ENCODE measurements at regions not wholly inside any gene's neighbourhood (a gene's known extent, or its start where the extent isn't known, plus 50 kb on each side); places are given as distances from the start of the nearest gene placed in this dataset.
"Not testable (repeated sequence)": the region's sequence is repeated elsewhere in the genome, so short reads cannot be mapped to it uniquely, and the experiment has no call there.

DNA sequence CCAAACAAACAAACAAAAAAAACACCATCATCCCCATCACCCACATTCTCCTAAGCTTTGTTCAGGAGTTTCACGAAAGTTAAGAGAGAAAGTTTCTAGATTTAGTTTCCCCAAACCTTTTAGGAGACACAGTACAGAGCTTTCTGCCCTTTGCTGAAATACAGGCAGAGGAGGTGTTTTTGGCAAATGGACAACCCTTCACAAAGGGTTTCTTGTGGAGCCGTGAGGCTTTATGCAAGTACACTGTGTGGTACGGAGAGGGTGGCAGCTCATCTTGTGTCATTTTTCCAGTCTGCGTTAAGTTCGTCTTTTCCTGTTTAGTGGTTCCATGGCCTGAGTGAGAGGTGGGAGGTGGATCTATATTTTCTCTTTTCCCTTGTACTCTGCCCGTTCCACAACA lies 215.5 kb upstream of the PRKCQ start:
- no peak for DNase-seq

- not testable (repeated sequence) for DNase-seq
These were observed 214.8 kb upstream of the PRKCQ start for GRCh38 chr10:6794841-6795240.

- DNase-seq: no peak
These were observed 214.4 kb upstream of the PRKCQ start for GRCh38 chr10:6794441-6794840.

DNA sequence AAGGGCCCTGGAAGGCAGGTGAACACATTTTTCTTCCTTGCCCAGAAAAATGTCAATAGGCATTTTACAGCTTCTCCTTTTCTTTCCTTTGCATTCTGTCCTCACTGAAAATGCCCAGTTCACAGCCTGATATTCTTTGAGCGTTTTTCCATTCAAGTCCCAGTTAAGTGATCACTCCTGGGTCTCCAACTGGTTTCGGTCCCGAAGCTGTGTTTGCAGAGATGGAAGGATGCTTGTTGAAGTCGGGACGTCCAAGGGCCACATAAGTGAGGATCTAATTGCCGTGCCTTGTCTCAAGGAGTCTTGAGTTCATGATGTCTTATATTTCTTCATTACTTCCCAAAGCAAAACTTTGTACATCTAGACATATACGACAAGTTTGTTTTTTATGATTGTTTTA lies 208.7 kb upstream of the PRKCQ start:
- no peak for DNase-seq

- no peak for DNase-seq
These were observed 208.2 kb upstream of the PRKCQ start for GRCh38 chr10:6788231-6788630.

DNA sequence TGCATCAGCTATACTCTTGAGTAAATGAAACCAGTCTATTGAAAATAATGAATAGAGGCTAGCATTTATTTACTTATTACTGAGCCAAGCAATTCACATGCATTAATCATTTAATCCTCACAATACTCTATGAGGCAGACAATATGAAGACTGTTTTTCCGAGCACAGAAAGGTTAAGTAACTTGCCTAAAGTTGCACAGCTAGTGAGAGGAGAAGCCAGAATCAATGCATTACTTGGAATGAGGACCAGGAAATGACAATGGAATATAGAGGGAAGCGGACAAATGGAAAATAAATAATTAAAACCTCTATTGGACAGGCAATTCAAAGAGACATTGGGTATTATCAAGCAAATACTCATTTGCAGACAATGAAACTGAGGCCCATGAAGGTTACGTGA lies 207.6 kb upstream of the PRKCQ start:
- DNase-seq: no peak

GRCh38 chr10:6787091-6787490 lies 207.0 kb upstream of the PRKCQ start:
- DNase-seq: no peak

GRCh38 chr10:6786579-6787031 lies 206.5 kb upstream of the PRKCQ start:
- no peak for DNase-seq

- DNase-seq: not testable (repeated sequence)
These were observed 204.4 kb upstream of the PRKCQ start for GRCh38 chr10:6784429-6784828.

GRCh38 chr10:6783471-6783870 lies 203.4 kb upstream of the PRKCQ start:
- DNase-seq: no peak

- DNase-seq: no peak
These were observed 202.3 kb upstream of the PRKCQ start for GRCh38 chr10:6782378-6782777.

GRCh38 chr10:6781133-6781770 lies 201.2 kb upstream of the PRKCQ start:
- no peak for DNase-seq

- DNase-seq: no peak
These were observed 200.1 kb upstream of the PRKCQ start for GRCh38 chr10:6780008-6780677.

GRCh38 chr10:6778992-6779701 lies 199.1 kb upstream of the PRKCQ start:
- DNase-seq: peak; percentile 13

GRCh38 chr10:6776170-6776569 lies 196.1 kb upstream of the PRKCQ start:
- no peak for DNase-seq

DNA sequence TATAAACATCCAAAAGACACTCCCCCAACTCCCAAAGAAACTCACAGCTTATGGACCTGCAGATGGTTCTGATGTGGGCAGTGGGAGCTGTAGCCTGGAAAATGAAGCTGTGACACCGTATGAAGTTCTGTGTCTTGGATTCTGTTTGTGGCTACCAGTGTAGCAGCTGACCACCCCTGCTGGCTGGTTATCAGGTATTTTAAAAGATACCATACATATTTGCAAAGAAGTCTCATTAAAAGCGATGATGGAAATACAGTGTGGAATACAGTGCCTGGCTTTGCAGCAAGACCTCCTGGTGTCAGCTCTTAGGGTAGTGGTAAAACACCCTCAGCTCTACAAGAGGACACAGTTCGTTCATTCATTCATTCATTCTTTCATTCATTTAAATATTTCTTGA lies 194.3 kb upstream of the PRKCQ start:
- DNase-seq: no peak

DNA sequence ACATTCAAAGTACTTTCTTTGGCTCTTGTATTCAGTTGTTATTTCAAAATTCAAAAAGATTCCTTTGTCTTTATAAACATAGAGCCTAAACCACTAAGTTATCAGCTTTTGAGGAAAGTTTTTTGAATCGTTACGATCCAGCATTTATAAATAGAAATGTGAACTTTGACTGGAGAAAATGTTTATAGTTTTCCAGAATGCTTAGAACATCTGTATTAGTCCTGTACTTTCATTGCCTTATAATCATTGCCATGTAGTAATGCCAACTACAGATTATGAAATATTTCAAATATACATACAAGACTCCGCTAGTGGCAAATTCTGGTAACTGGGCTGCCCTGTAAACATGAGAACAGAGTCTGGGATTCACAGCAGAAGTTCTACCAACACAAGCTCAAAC lies 191.3 kb upstream of the PRKCQ start:
- DNase-seq: no peak

DNA sequence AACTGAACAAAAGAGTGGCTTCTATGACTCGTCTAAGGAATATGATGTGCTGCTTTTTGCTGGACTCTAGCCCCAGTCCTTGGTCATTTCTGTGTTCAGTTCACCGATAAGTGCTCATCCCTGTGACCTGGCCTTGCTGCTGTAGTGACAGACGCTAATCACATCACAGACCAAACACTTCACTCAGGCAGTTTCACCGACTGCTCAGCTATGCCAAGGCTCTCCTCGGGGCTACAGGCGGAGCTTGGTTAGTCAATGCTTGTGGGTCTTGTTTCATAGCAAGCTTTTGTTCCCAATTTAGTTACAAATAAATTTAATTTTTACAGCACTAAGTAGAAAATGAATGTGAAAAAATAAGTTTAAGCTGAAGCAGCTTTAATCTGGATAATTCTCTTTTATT lies 190.8 kb upstream of the PRKCQ start:
- no peak for DNase-seq

DNA sequence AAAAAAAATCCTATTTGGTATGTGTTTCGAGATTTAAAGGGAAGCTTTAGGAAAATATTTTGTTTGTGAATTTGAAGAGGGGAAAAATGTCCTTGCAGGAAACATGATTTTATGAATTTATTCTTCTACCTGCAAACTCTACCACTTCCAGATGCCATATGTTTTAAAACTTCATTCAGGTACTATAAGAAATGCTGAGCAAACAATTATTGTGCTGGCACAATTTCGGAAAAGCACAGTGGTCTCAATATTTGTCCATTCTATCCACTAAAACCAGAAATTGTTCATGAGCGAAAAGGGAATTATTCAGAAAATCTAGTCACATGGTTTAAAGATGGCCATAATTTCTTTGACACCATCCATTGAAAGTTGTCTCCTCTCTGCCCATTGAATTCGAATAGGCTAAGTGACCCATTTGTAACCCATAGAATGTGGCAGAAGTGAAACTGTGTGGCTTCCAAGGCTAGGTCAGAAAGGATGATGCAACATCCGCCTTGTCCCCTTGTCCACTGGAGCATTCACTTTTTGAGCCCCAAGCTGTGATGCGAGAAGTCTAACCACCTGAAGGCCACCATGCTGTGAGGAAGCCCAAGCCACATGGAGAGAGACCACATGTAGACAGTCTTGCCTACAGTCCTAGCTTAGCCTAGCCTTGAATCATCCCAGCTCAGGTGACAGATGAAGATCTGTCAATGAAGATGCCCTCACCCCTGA lies 189.8 kb upstream of the PRKCQ start:
- peak; percentile 53 for DNase-seq

GRCh38 chr10:6766131-6766801 lies 186.2 kb upstream of the PRKCQ start:
- DNase-seq: no peak

DNA sequence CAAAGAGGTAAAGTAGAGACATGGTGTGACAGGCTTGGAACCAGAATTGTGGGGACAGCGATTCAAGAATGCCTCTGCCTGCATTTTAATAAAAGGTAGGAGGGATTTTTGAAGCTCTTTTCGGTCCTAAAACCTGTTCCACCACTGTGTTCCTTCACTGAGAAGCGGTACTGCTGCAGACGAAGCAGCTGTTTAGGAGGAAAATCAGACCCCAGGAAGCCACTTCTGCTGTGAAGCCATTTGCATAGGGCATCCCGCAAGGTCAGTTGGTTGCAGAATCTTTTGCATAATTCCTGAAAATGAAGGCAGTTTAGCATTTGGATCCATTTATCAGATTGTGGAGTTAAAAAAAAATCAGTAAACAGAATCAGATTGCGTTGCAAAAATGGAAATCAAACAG lies 183.3 kb upstream of the PRKCQ start:
- no peak for DNase-seq

DNA sequence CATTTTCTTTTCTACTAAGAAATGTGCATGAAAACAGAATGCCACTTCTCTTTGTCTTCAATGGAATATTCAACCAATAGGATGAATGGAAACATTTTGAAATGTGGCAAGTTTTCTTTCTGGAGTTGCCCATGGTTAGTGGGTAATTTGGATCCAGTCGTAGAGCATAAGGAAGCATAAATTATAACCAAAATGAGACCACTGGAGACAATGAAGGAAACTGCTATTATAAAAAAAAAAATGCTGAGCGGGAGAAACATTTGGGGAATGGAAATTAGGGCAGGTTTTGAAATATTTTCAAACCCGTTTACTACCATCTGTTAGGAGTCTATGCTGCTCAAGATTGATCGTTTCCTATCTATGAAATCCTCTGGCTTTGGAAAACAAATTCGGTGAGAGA lies 182.9 kb upstream of the PRKCQ start:
- no peak for DNase-seq

DNA sequence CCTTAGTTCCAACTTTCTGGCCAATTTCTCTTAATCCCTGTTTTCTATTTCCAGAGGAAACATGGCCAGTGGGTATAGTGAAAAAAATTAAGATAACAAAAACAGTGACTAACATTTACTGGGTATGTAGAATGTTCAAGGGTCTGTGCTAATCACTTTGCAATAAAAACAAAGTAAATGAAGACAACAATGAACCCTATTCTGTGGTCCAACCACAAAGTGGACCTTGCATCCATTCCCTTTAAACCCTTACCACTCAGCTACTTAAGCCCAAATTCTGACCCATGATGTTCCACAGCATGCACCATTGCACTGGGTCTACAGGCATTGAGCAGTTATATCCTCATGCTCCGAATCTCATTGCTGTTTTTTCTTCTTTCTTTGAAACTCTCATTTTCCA lies 179.9 kb upstream of the PRKCQ start:
- DNase-seq: no peak
